ENCODE measurements at regions not wholly inside any gene's neighbourhood (a gene's known extent, or its start where the extent isn't known, plus 50 kb on each side); places are given as distances from the start of the nearest gene placed in this dataset.

DNA sequence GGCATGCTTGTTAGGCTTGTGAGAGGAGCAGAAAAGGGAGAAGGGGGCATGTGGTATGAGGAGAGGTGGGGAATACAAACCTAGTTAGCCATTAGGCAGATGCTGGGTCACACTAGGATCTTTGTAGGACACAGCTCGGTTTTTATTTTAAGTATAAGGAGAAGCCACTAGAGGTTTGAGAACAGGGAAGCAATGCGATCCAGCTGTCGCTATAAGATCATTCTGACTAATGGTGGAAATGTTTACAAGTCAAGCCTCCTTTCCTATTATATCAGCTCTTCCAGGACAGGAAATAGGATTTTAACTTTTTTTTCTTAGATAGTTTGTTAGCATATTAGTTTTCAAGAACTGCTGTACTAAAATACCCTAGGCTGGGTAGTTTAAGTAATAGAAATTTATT, 609.9 kb downstream of the INSC start:
- TF ChIP-seq, protein P1, sequence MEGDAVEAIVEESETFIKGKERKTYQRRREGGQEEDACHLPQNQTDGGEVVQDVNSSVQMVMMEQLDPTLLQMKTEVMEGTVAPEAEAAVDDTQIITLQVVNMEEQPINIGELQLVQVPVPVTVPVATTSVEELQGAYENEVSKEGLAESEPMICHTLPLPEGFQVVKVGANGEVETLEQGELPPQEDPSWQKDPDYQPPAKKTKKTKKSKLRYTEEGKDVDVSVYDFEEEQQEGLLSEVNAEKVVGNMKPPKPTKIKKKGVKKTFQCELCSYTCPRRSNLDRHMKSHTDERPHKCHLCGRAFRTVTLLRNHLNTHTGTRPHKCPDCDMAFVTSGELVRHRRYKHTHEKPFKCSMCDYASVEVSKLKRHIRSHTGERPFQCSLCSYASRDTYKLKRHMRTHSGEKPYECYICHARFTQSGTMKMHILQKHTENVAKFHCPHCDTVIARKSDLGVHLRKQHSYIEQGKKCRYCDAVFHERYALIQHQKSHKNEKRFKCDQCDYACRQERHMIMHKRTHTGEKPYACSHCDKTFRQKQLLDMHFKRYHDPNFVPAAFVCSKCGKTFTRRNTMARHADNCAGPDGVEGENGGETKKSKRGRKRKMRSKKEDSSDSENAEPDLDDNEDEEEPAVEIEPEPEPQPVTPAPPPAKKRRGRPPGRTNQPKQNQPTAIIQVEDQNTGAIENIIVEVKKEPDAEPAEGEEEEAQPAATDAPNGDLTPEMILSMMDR (IDR thresholded peaks at IDR 0.05), result no peak
- no peak for TF ChIP-seq POLR2A (IDR thresholded peaks at IDR 0.05)
